AG10803 (cell line): ENCODE measurements at regions not wholly inside any gene's neighbourhood (a gene's known extent, or its start where the extent isn't known, plus 50 kb on each side); places are given as distances from the start of the nearest gene placed in this dataset.
"Not testable (repeated sequence)": the region's sequence is repeated elsewhere in the genome, so short reads cannot be mapped to it uniquely, and the experiment has no call there.

Source experiments
- DNase-seq: peaks from one replicate; pipeline ENCODE4 v3.0.0; 2010; ENCODE audit warnings: low read depth
- H3K4me3 ChIP-seq: 2 replicates; pipeline ENCODE4 v1.5.1; 2011; ENCODE audit warnings: mild to moderate bottlenecking, low read length, control low read depth
- TF ChIP-seq, protein P1 (sequence below): conservative IDR thresholded peaks from 2 replicates; pipeline ENCODE4 v1.5.1; 2011; ENCODE audit warnings: mild to moderate bottlenecking, low read length, control low read depth, inconsistent platforms

DNA sequence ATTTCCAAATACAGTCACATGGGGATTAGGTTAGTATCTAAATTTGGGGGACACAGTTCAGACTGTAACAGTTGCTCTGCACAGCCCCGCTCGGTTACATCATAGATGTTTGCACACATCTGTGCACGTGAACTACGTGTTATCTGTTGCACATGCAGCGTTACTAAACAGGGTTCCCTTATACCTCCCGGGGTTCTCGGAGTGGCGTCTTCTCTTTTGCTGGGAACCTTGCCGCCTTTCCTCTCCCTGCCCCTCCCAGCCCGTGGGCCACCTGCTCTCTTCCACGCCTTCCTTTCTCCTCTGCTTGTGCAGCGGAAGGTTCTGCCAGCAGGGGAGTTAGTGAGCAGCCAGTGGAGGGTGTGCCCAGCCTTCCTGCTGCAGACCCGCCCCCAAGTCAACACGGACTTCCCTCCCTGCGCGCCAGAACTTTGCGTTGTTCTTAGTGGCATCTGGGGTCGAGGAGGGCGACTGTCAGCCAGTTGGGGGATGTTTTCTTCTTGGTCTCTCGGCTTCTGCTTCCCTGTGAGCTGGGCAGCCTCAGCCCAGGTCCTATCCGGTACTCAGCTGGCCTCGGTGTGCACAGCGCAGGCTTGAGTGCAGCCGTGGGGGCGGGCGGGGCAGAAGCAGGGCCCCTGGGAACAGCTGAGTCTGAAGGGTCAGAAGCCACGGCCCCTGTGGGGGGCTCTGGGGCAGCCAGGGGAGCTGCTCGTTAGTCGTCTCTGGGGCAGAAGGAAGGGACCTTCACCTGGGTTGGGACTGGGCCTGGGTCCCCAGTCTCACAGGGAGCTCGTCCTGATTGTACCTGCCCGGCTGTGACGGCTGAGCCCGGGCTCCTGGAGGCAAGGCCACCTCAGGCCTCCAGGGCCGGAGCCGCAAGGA is 146.7 kb downstream of the IGLL1 start:
- DNase-seq, H3K4me3 ChIP-seq: not testable (repeated sequence)
- TF ChIP-seq, protein P1, sequence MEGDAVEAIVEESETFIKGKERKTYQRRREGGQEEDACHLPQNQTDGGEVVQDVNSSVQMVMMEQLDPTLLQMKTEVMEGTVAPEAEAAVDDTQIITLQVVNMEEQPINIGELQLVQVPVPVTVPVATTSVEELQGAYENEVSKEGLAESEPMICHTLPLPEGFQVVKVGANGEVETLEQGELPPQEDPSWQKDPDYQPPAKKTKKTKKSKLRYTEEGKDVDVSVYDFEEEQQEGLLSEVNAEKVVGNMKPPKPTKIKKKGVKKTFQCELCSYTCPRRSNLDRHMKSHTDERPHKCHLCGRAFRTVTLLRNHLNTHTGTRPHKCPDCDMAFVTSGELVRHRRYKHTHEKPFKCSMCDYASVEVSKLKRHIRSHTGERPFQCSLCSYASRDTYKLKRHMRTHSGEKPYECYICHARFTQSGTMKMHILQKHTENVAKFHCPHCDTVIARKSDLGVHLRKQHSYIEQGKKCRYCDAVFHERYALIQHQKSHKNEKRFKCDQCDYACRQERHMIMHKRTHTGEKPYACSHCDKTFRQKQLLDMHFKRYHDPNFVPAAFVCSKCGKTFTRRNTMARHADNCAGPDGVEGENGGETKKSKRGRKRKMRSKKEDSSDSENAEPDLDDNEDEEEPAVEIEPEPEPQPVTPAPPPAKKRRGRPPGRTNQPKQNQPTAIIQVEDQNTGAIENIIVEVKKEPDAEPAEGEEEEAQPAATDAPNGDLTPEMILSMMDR: peak; percentile 10; the same call in 1 of the 2 replicates

GRCh38 chr22:23432719-23433118 is 147.4 kb downstream of the IGLL1 start:
- DNase-seq, H3K4me3 ChIP-seq: not testable (repeated sequence)

- no peak overlapping the region for H3K4me3 ChIP-seq
- DNase-seq: no peak
- TF ChIP-seq, protein P1: no peak
Observed at GRCh38 chr22:23431337-23432072, 148.6 kb downstream of the IGLL1 start.

DNA sequence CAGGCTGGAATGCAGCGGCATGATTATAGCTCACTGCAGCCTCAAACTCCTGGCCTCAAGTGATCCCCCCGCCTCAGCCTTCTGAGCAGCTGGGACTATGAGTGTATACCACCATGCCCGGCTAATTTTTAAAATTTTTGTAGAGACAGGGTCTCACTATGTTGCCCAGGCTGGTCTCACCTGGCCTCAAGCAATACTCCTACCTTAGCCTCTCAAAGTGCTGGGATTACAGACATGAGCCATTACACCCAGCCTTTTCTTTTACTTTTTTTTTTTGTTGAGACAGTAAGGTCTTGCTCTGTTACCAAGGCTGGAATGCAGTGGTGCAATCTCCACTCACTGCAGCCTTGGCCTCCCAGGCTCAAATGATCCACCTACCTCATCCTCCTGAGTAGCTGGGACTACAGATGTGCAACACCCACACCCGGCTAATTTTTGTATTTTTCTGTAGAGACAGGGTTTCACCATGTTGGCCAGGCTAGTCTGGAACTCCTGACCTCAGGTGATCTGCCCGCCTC is 155.5 kb downstream of the IGLL1 start:
- DNase-seq, H3K4me3 ChIP-seq: not testable (repeated sequence)

DNA sequence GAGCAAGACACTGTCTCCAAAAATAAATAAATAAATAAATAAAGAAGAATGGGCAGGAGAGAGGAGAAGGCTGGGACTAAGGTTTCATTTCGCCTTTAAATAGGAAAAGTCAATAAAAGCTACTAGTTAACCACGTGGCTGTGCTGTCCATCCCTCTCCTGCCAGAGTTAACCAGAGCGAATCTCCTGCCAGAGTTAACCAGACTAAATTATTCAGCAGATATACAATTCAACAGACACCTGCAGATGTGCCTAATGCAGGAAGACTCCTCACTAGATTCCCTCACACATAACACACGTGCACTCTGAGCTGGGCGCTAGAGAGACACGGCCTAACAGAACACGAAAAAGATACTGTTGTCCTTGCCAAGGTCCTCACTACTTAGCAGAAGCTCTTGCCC is 156.1 kb downstream of the IGLL1 start:
- DNase-seq: no peak
- TF ChIP-seq, protein P1: no peak
- no peak overlapping the region for H3K4me3 ChIP-seq

- not testable (repeated sequence) for H3K4me3 ChIP-seq, DNase-seq
Observed at GRCh38 chr22:23422281-23422680, 157.8 kb downstream of the IGLL1 start.

- not testable (repeated sequence) for DNase-seq, H3K4me3 ChIP-seq
Observed at GRCh38 chr22:23421300-23421699, 158.8 kb downstream of the IGLL1 start.

GRCh38 chr22:23419931-23420330 is 160.2 kb downstream of the IGLL1 start:
- H3K4me3 ChIP-seq: no peak overlapping the region
- TF ChIP-seq, protein P1: no peak
- DNase-seq: no peak

DNA sequence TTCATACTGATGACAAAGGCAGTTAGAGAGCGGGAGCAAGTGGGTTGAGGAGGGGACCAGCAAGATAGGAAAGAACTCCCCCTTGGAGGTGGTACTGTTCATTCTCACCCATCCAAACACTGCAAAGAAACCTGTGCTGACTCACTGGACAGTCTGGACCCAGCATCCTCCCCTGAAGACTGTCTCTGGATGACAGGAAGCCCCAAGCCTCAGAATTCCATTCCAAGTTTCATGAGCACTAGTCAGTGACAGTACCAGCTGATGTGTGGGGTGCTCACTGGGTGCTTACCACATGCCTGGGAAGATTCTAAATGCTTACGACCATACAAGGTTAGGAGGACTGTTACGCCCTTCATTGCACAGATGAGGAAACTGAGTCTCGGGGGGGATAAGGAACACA is 160.9 kb downstream of the IGLL1 start:
- H3K4me3 ChIP-seq: no peak overlapping the region
- TF ChIP-seq, protein P1: no peak
- DNase-seq: no peak
